GM19193 (cell line): ENCODE measurements at regions not wholly inside any gene's neighbourhood (a gene's known extent, or its start where the extent isn't known, plus 50 kb on each side); places are given as distances from the start of the nearest gene placed in this dataset.

Source experiments
- POLR2A ChIP-seq: IDR thresholded peaks from 4 replicates; pipeline ENCODE4 v1.6.1; 2011; ENCODE audit not compliant: insufficient read depth, insufficient read length; ENCODE audit errors: extremely low read depth

- no peak for TF ChIP-seq POLR2A
These were observed 141.9 kb upstream of the PMFBP1 start for GRCh38 chr16:72313903-72314302.

GRCh38 chr16:72312828-72313227 lies 140.9 kb upstream of the PMFBP1 start:
- TF ChIP-seq POLR2A: no peak

- TF ChIP-seq POLR2A: no peak
These were observed 139.5 kb upstream of the PMFBP1 start for GRCh38 chr16:72311426-72311825.

- no peak for TF ChIP-seq POLR2A
These were observed 137.0 kb upstream of the PMFBP1 start for GRCh38 chr16:72309001-72309400.

GRCh38 chr16:72308396-72308795 lies 136.4 kb upstream of the PMFBP1 start:
- no peak for TF ChIP-seq POLR2A

- TF ChIP-seq POLR2A: no peak
These were observed 130.4 kb upstream of the PMFBP1 start for GRCh38 chr16:72302332-72302731.

- TF ChIP-seq POLR2A: no peak
These were observed 129.7 kb upstream of the PMFBP1 start for GRCh38 chr16:72301523-72302236.

GRCh38 chr16:72300892-72301291 lies 128.9 kb upstream of the PMFBP1 start:
- TF ChIP-seq POLR2A: no peak

GRCh38 chr16:72299684-72300243 lies 127.8 kb upstream of the PMFBP1 start:
- no peak for TF ChIP-seq POLR2A

- no peak for TF ChIP-seq POLR2A
These were observed 127.0 kb upstream of the PMFBP1 start for GRCh38 chr16:72298961-72299360.

GRCh38 chr16:72295914-72296313 lies 124.0 kb upstream of the PMFBP1 start:
- TF ChIP-seq POLR2A: no peak

- TF ChIP-seq POLR2A: no peak
These were observed 119.6 kb upstream of the PMFBP1 start for GRCh38 chr16:72291531-72291981.

- TF ChIP-seq POLR2A: no peak
These were observed 119.2 kb upstream of the PMFBP1 start for GRCh38 chr16:72291121-72291520.

- no peak for TF ChIP-seq POLR2A
These were observed 115.7 kb upstream of the PMFBP1 start for GRCh38 chr16:72287649-72288048.

GRCh38 chr16:72286936-72287620 lies 115.1 kb upstream of the PMFBP1 start:
- no peak for TF ChIP-seq POLR2A

- no peak for TF ChIP-seq POLR2A
These were observed 113.8 kb upstream of the PMFBP1 start for GRCh38 chr16:72285728-72286127.
